ENCODE measurements at regions not wholly inside any gene's neighbourhood (a gene's known extent, or its start where the extent isn't known, plus 50 kb on each side); places are given as distances from the start of the nearest gene placed in this dataset.

DNA sequence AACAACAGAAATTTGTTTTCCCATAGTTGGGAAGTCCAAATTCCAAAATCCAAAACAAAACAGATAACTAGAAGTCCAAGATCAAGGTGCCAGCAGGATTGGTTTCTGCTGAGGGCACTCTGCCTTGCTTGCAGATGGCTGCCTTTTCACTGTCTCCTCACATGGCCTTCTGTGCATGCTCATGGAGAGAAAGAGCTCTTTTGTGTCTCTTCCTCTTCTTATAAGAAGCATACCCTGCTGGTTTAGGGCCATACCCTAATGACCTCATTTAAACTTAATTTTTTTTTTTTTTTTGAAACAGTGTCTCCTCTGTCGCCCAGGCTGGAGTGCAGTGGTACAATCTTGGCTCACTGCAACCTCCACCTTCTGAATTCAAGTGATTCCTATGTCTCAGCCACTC, 1974.1 kb upstream of the PCDH20 start:
- DNase-seq = no peak
- Histone ChIP-seq H3K4me1 (ENCODE audit: control insufficient read depth, insufficient read depth, low read length, poor library complexity, severe bottlenecking) (no peaks in the 10 kb centered on the region), H3K36me3 (ENCODE audit: control insufficient read depth, insufficient read depth, low read length) (no peaks in the 10 kb centered on the region), H3K4me3 (ENCODE audit: insufficient read depth, low read depth, low read length, poor library complexity, severe bottlenecking) (no peak overlapping the region), H3K9me3 (ENCODE audit: control insufficient read depth, low read length) (no peaks in the 10 kb centered on the region), H3K27me3 (replicated peaks; ENCODE audit: control insufficient read depth, insufficient read depth, low read length, poor library complexity, severe bottlenecking) (no peaks in the 10 kb centered on the region), H3K27ac (ENCODE audit: insufficient read depth, low read length, poor library complexity, severe bottlenecking) (no peak overlapping the region)

DNA sequence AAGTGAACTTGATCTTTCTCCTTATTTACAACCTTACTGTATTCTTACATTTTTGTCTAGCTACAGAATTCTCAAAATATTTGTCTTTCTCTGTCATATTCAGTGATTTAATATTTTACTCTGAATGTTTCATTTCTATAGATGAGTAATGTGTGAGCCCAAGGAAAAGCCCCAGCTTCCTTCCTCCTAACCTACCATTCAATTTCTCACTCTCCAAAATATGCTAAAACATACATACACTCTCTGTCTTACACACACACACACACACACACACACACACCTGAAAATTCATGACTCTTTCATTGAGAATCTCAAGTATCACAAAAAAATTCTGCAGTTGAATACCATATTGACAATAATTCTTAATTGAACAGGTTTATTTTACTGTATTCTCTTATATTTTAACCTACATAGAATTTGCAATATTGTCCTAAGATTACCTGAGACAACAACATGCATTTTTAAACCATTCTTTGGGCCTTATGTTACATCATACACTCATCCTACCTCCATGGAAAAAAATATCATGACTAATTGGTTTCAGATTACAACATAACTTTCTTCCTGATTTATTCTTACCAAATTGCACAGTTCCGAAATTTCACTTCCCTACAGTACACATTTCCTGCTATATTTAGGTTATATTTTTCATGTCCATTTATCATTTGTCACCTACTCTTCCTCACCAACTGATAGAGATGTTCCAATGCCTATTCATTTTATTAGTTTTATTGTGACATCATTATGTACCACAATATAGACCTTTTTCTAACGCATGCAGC, 1965.6 kb upstream of the PCDH20 start:
- no peak for DNase-seq

DNA sequence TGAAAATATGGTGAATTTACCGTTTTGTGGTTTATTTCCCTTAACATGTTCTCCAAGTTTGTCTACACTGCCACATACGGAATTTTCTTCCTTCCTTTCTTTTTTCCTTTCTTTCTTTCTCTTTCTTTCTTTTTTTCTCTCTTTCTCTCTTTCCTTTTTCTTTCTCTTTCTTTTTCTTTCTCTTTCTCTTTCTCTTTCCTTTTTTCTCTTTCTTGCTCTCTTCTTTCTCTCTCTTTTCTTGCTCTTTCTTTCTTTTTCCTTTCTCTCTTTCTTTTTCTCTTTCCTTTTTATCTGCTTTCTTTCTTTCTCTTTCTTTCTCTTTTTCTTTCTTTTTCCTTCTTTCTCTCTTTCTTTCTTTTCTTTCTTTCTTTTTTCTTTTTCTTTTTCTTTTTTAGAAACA, 1962.3 kb upstream of the PCDH20 start:
- H3K4me1 ChIP-seq (ENCODE audit: control insufficient read depth, insufficient read depth, low read length, poor library complexity, severe bottlenecking) = no peaks in the 10 kb centered on the region
- no peaks in the 10 kb centered on the region for H3K36me3 ChIP-seq (ENCODE audit: control insufficient read depth, insufficient read depth, low read length)
- H3K27me3 ChIP-seq (replicated peaks; ENCODE audit: control insufficient read depth, insufficient read depth, low read length, poor library complexity, severe bottlenecking) = no peaks in the 10 kb centered on the region
- H3K9me3 ChIP-seq (ENCODE audit: control insufficient read depth, low read length) = no peaks in the 10 kb centered on the region
- DNase-seq = no peak
- no peak overlapping the region for H3K4me3 ChIP-seq (ENCODE audit: insufficient read depth, low read depth, low read length, poor library complexity, severe bottlenecking)
- H3K27ac ChIP-seq (ENCODE audit: insufficient read depth, low read length, poor library complexity, severe bottlenecking) = no peak overlapping the region

More for the DNA sequence above, 1965.6 kb upstream of the PCDH20 start:
- H3K27me3 ChIP-seq (replicated peaks; ENCODE audit: control insufficient read depth, insufficient read depth, low read length, poor library complexity, severe bottlenecking) = no peaks in the 10 kb centered on the region
- no peaks in the 10 kb centered on the region for H3K9me3 ChIP-seq (ENCODE audit: control insufficient read depth, low read length)
- no peak overlapping the region for H3K4me3 ChIP-seq (ENCODE audit: insufficient read depth, low read depth, low read length, poor library complexity, severe bottlenecking)
- no peaks in the 10 kb centered on the region for H3K36me3 ChIP-seq (ENCODE audit: control insufficient read depth, insufficient read depth, low read length)
- H3K27ac ChIP-seq (ENCODE audit: insufficient read depth, low read length, poor library complexity, severe bottlenecking) = no peak overlapping the region
- H3K4me1 ChIP-seq (ENCODE audit: control insufficient read depth, insufficient read depth, low read length, poor library complexity, severe bottlenecking) = no peaks in the 10 kb centered on the region

DNA sequence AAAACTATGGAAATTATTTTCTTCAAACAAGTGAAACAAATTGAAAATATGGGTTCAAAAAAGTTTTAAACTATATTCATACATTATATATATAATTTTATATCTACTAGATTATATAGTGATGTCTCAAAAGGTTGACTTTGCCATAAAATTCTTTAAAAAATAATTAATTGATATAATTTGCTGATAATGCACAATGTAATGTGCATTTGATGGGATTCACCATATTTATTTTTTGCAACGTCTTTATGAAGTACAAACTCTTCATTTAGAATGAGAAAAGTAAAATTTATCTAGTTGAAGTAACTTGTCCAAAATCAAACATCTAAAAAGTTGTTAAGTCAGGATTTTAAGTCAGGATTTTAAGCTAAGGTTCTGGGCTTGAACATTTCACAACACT, 1954.5 kb upstream of the PCDH20 start:
- DNase-seq = no peak
- Histone ChIP-seq H3K4me1 (ENCODE audit: control insufficient read depth, insufficient read depth, low read length, poor library complexity, severe bottlenecking) (no peaks in the 10 kb centered on the region), H3K9me3 (ENCODE audit: control insufficient read depth, low read length) (no peaks in the 10 kb centered on the region), H3K36me3 (ENCODE audit: control insufficient read depth, insufficient read depth, low read length) (no peaks in the 10 kb centered on the region), H3K27ac (ENCODE audit: insufficient read depth, low read length, poor library complexity, severe bottlenecking) (no peak overlapping the region), H3K4me3 (ENCODE audit: insufficient read depth, low read depth, low read length, poor library complexity, severe bottlenecking) (no peak overlapping the region), H3K27me3 (replicated peaks; ENCODE audit: control insufficient read depth, insufficient read depth, low read length, poor library complexity, severe bottlenecking) (no peaks in the 10 kb centered on the region)

DNA sequence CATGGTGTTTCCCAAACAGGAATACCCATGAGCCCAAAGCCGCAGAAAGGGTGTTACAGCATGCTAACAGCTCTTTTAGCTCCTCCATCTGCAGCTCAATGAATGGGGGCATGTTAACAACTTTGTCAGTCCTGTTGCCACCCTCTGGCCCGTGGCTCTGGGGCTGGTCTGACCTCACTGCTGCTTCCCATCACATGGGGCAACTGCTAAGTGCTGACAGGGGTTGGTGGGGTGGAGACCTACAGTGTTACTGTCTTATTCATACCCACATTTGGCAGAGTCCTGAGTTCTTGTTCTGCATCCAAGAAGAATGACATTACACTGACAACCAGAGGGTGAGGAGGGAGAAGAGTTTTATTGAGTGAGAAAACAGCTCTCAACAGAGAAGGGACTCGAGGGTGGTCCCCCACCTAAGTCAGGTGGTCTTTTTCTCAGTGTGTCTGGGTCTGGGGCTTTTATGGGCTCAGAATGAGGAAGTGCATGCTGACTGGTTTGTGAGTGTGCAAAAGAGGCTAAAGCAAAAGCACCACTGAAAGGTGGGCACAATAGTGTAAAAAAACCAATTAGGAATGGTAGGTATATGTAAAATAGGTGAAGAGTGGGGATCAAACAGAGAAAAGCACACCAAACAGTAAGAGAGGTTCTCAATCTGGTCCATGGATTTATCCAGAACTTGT, 1952.0 kb upstream of the PCDH20 start:
- Histone ChIP-seq H3K27ac (ENCODE audit: insufficient read depth, low read length, poor library complexity, severe bottlenecking) (no peak overlapping the region), H3K4me3 (ENCODE audit: insufficient read depth, low read depth, low read length, poor library complexity, severe bottlenecking) (no peak overlapping the region), H3K27me3 (replicated peaks; ENCODE audit: control insufficient read depth, insufficient read depth, low read length, poor library complexity, severe bottlenecking) (no peaks in the 10 kb centered on the region), H3K4me1 (ENCODE audit: control insufficient read depth, insufficient read depth, low read length, poor library complexity, severe bottlenecking) (no peaks in the 10 kb centered on the region), H3K9me3 (ENCODE audit: control insufficient read depth, low read length) (no peaks in the 10 kb centered on the region), H3K36me3 (ENCODE audit: control insufficient read depth, insufficient read depth, low read length) (no peaks in the 10 kb centered on the region)
- no peak for DNase-seq

DNA sequence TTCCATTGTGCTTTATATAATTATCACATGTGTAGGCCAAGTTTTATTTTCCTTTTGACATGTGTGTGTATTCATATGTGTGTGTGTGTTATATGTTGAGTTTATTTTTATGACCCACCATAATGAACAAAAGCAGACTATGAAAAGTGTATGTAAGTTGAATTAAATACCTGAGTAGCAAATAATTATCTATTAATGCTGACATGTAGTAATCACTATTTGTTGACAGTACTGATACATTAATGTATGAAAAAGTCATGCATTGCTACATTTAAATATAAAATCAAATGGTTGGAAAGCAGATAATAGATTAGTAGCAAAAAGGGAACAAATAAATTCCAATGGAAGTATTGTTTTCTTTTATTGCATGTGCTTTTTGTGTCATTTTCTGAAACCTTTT, 1948.5 kb upstream of the PCDH20 start:
- DNase-seq = no peak
- Histone ChIP-seq H3K27ac (ENCODE audit: insufficient read depth, low read length, poor library complexity, severe bottlenecking) (no peak overlapping the region), H3K9me3 (ENCODE audit: control insufficient read depth, low read length) (no peaks in the 10 kb centered on the region), H3K27me3 (replicated peaks; ENCODE audit: control insufficient read depth, insufficient read depth, low read length, poor library complexity, severe bottlenecking) (no peaks in the 10 kb centered on the region), H3K36me3 (ENCODE audit: control insufficient read depth, insufficient read depth, low read length) (no peaks in the 10 kb centered on the region), H3K4me3 (ENCODE audit: insufficient read depth, low read depth, low read length, poor library complexity, severe bottlenecking) (no peak overlapping the region), H3K4me1 (ENCODE audit: control insufficient read depth, insufficient read depth, low read length, poor library complexity, severe bottlenecking) (no peaks in the 10 kb centered on the region)

DNA sequence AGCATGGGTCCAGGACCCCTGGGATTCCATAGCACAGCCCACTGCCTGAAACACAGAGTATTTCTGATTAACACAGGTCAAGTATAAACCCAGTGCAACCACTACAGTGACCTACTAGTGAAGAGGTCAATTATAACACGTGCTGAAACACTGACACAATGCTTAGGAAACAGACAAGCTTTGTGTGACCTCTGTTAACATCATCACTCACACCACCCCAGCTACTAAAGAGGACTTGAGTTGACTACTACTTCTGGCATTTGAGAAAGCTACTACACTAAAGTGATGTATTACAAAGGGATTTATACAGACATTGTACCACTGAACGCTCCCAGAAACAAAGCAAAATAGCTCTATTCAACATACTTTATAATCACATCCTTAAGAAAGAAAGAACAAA, 1935.9 kb upstream of the PCDH20 start:
- Histone ChIP-seq H3K9me3 (ENCODE audit: control insufficient read depth, low read length) (no peaks in the 10 kb centered on the region), H3K4me1 (ENCODE audit: control insufficient read depth, insufficient read depth, low read length, poor library complexity, severe bottlenecking) (no peaks in the 10 kb centered on the region), H3K4me3 (ENCODE audit: insufficient read depth, low read depth, low read length, poor library complexity, severe bottlenecking) (no peak overlapping the region), H3K27ac (ENCODE audit: insufficient read depth, low read length, poor library complexity, severe bottlenecking) (no peak overlapping the region), H3K36me3 (ENCODE audit: control insufficient read depth, insufficient read depth, low read length) (no peaks in the 10 kb centered on the region), H3K27me3 (replicated peaks; ENCODE audit: control insufficient read depth, insufficient read depth, low read length, poor library complexity, severe bottlenecking) (no peaks in the 10 kb centered on the region)
- no peak for DNase-seq

DNA sequence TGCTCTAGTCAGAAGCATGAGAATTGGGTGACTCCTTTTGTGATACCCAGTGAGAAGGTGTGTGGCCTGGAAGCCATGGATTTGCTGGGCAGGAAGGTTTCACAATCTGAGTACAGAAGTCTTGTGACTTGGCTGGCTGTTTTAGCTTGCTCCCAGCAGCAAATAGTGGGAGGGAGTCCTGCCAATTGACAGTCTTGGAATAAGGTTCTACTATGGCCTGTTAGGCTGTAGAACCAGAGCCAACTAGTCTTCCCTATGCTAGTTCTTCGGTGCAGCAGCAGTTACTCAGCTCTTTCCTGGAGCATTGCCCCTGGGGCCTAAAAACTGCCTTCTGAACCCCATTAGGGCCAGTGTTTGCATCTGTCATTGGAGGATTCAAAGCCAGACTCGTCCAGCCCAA, 1935.4 kb upstream of the PCDH20 start:
- no peaks in the 10 kb centered on the region for H3K9me3 ChIP-seq (ENCODE audit: control insufficient read depth, low read length)
- H3K4me1 ChIP-seq (ENCODE audit: control insufficient read depth, insufficient read depth, low read length, poor library complexity, severe bottlenecking) = no peaks in the 10 kb centered on the region
- no peak overlapping the region for H3K4me3 ChIP-seq (ENCODE audit: insufficient read depth, low read depth, low read length, poor library complexity, severe bottlenecking)
- no peak for DNase-seq
- no peaks in the 10 kb centered on the region for H3K27me3 ChIP-seq (replicated peaks; ENCODE audit: control insufficient read depth, insufficient read depth, low read length, poor library complexity, severe bottlenecking)
- no peak overlapping the region for H3K27ac ChIP-seq (ENCODE audit: insufficient read depth, low read length, poor library complexity, severe bottlenecking)
- no peaks in the 10 kb centered on the region for H3K36me3 ChIP-seq (ENCODE audit: control insufficient read depth, insufficient read depth, low read length)

DNA sequence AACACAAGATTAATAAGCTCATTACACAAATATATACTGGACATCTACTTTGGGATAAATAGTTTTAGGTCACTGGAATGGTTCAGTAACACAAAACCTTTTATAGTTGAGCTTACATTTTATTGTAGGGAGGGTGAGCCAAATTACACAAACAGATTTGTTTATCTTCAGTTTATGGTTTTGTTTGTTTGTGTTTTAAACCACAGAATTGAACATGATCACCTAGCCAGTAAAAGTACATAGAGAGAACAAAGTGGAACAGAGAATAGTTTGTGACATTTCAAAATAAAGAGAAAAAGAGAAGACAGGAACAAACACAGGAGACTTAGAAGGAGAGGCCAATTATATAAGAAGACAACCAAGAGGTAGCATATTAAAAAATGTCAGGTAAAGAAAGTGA, 1930.2 kb upstream of the PCDH20 start:
- no peaks in the 10 kb centered on the region for H3K4me1 ChIP-seq (ENCODE audit: control insufficient read depth, insufficient read depth, low read length, poor library complexity, severe bottlenecking)
- no peaks in the 10 kb centered on the region for H3K27me3 ChIP-seq (replicated peaks; ENCODE audit: control insufficient read depth, insufficient read depth, low read length, poor library complexity, severe bottlenecking)
- no peaks in the 10 kb centered on the region for H3K36me3 ChIP-seq (ENCODE audit: control insufficient read depth, insufficient read depth, low read length)
- no peak overlapping the region for H3K27ac ChIP-seq (ENCODE audit: insufficient read depth, low read length, poor library complexity, severe bottlenecking)
- H3K4me3 ChIP-seq (ENCODE audit: insufficient read depth, low read depth, low read length, poor library complexity, severe bottlenecking) = no peak overlapping the region
- no peaks in the 10 kb centered on the region for H3K9me3 ChIP-seq (ENCODE audit: control insufficient read depth, low read length)
- no peak for DNase-seq

DNA sequence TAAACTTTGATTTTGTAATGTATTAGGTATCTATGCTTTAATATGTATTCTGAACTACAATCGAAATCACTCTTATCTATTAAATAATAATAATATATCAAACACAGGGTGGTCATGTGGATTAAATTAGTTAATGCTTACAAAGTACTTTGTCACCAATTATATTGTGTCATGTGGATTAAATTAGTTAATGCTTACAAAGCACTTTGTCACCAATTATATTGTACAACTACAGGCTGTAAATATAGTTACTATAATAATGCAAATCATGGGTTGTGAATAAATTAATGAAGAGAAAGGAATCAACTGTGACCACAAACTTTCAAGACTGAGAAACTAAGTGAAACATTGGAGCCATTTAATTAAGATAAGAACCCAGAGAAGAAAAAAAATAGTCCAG, 1929.1 kb upstream of the PCDH20 start:
- no peak overlapping the region for H3K27ac ChIP-seq (ENCODE audit: insufficient read depth, low read length, poor library complexity, severe bottlenecking)
- no peaks in the 10 kb centered on the region for H3K9me3 ChIP-seq (ENCODE audit: control insufficient read depth, low read length)
- no peaks in the 10 kb centered on the region for H3K27me3 ChIP-seq (replicated peaks; ENCODE audit: control insufficient read depth, insufficient read depth, low read length, poor library complexity, severe bottlenecking)
- no peaks in the 10 kb centered on the region for H3K36me3 ChIP-seq (ENCODE audit: control insufficient read depth, insufficient read depth, low read length)
- no peaks in the 10 kb centered on the region for H3K4me1 ChIP-seq (ENCODE audit: control insufficient read depth, insufficient read depth, low read length, poor library complexity, severe bottlenecking)
- no peak for DNase-seq
- no peak overlapping the region for H3K4me3 ChIP-seq (ENCODE audit: insufficient read depth, low read depth, low read length, poor library complexity, severe bottlenecking)

Measured in effector memory CD4-positive, alpha-beta T cell (primary cell).